WTC11 (cell line): ENCODE measurements at regions not wholly inside any gene's neighbourhood (a gene's known extent, or its start where the extent isn't known, plus 50 kb on each side); places are given as distances from the start of the nearest gene placed in this dataset.

Experiments
- ATAC-seq: fragments of 200-7000 bp; cut with Tn5 transposase; 2 replicates; pipeline ENCODE4 v1.10.0; 2021; ENCODE audit warnings: mild to moderate bottlenecking, moderate library complexity
- CTCF ChIA-PET: fragments of 300-600 bp; sonication (Branson Sonifier 250); formaldehyde crosslinking; loops from one replicate; lab custom pipeline; 2021; ENCODE audit warnings: antibody characterized with exemption; lab: Charles Lee
- POLR2A ChIA-PET: fragments of 350-600 bp; sonication (Branson Sonifier 250); formaldehyde crosslinking; loops from one replicate; lab custom pipeline; 2021; ENCODE audit warnings: antibody characterized with exemption; lab: Charles Lee
- DNase-seq: peaks from one replicate; pipeline ENCODE4 v3.0.0; 2021; ENCODE audit warnings: low spot score
- H3K27ac Mint-ChIP-seq: 2 replicates; pipeline ENCODE4 v1.8.0; 2021; ENCODE audit warnings: mixed read lengths
- H3K27me3 Mint-ChIP-seq: 2 replicates; pipeline ENCODE4 v1.8.0; 2021; ENCODE audit warnings: low read depth, mild to moderate bottlenecking, moderate library complexity, mixed read lengths
- H3K36me3 Mint-ChIP-seq: 2 replicates; pipeline ENCODE4 v1.8.0; 2021; ENCODE audit warnings: mixed read lengths
- H3K4me1 Mint-ChIP-seq: 2 replicates; pipeline ENCODE4 v1.8.0; 2022; ENCODE audit warnings: mixed read lengths
- H3K4me3 Mint-ChIP-seq: 2 replicates; pipeline ENCODE4 v1.8.0; 2021; ENCODE audit warnings: mild to moderate bottlenecking, moderate library complexity, mixed read lengths
- H3K9me3 Mint-ChIP-seq: 2 replicates; pipeline ENCODE4 v1.8.0; 2021; ENCODE audit warnings: mixed read lengths
- ATF2 ChIP-seq: sonication (generic); formaldehyde crosslinking; IDR thresholded peaks from 2 replicates; pipeline ENCODE4 v1.8.1; 2022; ENCODE audit warnings: low read depth, missing genetic modification reagents, borderline replicate concordance
- CTCF ChIP-seq: fragments of 200-600 bp; IDR thresholded peaks from 2 replicates; pipeline ENCODE4 v1.8.0; 2022; ENCODE audit warnings: antibody characterized with exemption
- E2F4 ChIP-seq: sonication (generic); formaldehyde crosslinking; IDR thresholded peaks from 2 replicates; pipeline ENCODE4 v1.8.1; 2022; ENCODE audit warnings: low read depth, mild to moderate bottlenecking, moderate library complexity, missing genetic modification reagents, borderline replicate concordance
- E2F5 ChIP-seq: sonication (generic); formaldehyde crosslinking; IDR thresholded peaks from 2 replicates; pipeline ENCODE4 v1.8.1; 2022; ENCODE audit warnings: mild to moderate bottlenecking, moderate library complexity, missing genetic modification reagents
- NFE2L1 ChIP-seq: sonication (generic); formaldehyde crosslinking; IDR thresholded peaks from 2 replicates; pipeline ENCODE4 v1.8.1; 2023; ENCODE audit warnings: missing genetic modification reagents
- NR3C1 ChIP-seq: sonication (generic); formaldehyde crosslinking; conservative IDR thresholded peaks from 2 replicates; pipeline ENCODE4 v1.8.1; 2023; ENCODE audit warnings: low read depth, mild to moderate bottlenecking, missing genetic modification reagents
- PRDM15 ChIP-seq: sonication (generic); formaldehyde crosslinking; IDR thresholded peaks from 2 replicates; pipeline ENCODE4 v1.8.0; 2022; ENCODE audit warnings: missing genetic modification reagents
- ZMAT4 ChIP-seq: fragments of 250-450 bp; sonication (Bioruptor Pico); IDR thresholded peaks from 2 replicates; pipeline ENCODE4 v1.9.0; 2021; ENCODE audit warnings: mild to moderate bottlenecking
- ZNF232 ChIP-seq: sonication (generic); formaldehyde crosslinking; IDR thresholded peaks from 2 replicates; pipeline ENCODE4 v1.8.0; 2022; ENCODE audit warnings: mild to moderate bottlenecking, missing genetic modification reagents

GRCh38 chr11:123249354-123249753 lies 54.3 kb upstream of the CLMP start:
- POLR2A ChIA-PET, result no interaction called here

More at GRCh38 chr11:123249354-123249753, 54.3 kb upstream of the CLMP start:
- CTCF ChIA-PET, result interaction anchor here (0.8 to 4.0 kb wide), 3 partner anchors 12 to 146 kb away, joined by 3 to 56 read pairs (median 6); no protein-coding TSS in a partner anchor
- Mint-ChIP-seq H3K27me3 (peaks cover 3% of the 10 kb centered on the region; the same call in 1 of the 2 replicates), H3K27ac (no peak overlapping the region), H3K4me3 (no peak overlapping the region), H3K4me1 (peaks cover 10% of the 10 kb centered on the region), H3K9me3 (peaks cover under 1% of the 10 kb centered on the region; the same call in 1 of the 2 replicates), H3K36me3 (no peaks in the 10 kb centered on the region)
- DNase-seq, result no peak
- TF ChIP-seq PRDM15 (CRISPR knock-in tag) (no peak), NFE2L1 (no peak), ATF2 (no peak), E2F4 (CRISPR knock-in tag) (no peak), ZMAT4 (no peak), E2F5 (CRISPR knock-in tag) (no peak), CTCF (no peak), NR3C1 (CRISPR knock-in tag) (no peak), ZNF232 (CRISPR knock-in tag) (no peak)
- ATAC-seq, result no peak
